ENCODE measurements at regions not wholly inside any gene's neighbourhood (a gene's known extent, or its start where the extent isn't known, plus 50 kb on each side); places are given as distances from the start of the nearest gene placed in this dataset.

- no peak for DNase-seq
These were observed 58.6 kb downstream of the TMEM17 start for GRCh38 chr2:62447411-62447810.

GRCh38 chr2:62446491-62446890 is 59.5 kb downstream of the TMEM17 start:
- DNase-seq, result no peak

- no peak for DNase-seq
These were observed 62.1 kb downstream of the TMEM17 start for GRCh38 chr2:62443886-62444285.

GRCh38 chr2:62443471-62443870 is 62.5 kb downstream of the TMEM17 start:
- no peak for DNase-seq

GRCh38 chr2:62441824-62442223 is 64.2 kb downstream of the TMEM17 start:
- DNase-seq, result no peak

- DNase-seq, result no peak
These were observed 64.6 kb downstream of the TMEM17 start for GRCh38 chr2:62441421-62441820.

GRCh38 chr2:62440281-62440946 is 65.6 kb downstream of the TMEM17 start:
- DNase-seq, result no peak

- no peak for DNase-seq
These were observed 66.6 kb downstream of the TMEM17 start for GRCh38 chr2:62439425-62439824.

GRCh38 chr2:62437785-62438184 is 68.2 kb downstream of the TMEM17 start:
- no peak for DNase-seq

- DNase-seq, result no peak
These were observed 70.3 kb downstream of the TMEM17 start for GRCh38 chr2:62435720-62436119.

GRCh38 chr2:62432407-62432806 is 73.6 kb downstream of the TMEM17 start:
- no peak for DNase-seq

- DNase-seq, result no peak
These were observed 74.5 kb downstream of the TMEM17 start for GRCh38 chr2:62431512-62431911.

GRCh38 chr2:62430146-62430545 is 75.8 kb downstream of the TMEM17 start:
- DNase-seq, result no peak

- no peak for DNase-seq
These were observed 78.8 kb downstream of the TMEM17 start for GRCh38 chr2:62427146-62427545.

- no peak for DNase-seq
These were observed 79.7 kb downstream of the TMEM17 start for GRCh38 chr2:62426154-62426912.

- no peak for DNase-seq
These were observed 80.3 kb downstream of the TMEM17 start for GRCh38 chr2:62425684-62426083.

GRCh38 chr2:62424899-62425298 is 81.1 kb downstream of the TMEM17 start:
- no peak for DNase-seq

- no peak for DNase-seq
These were observed 82.0 kb downstream of the TMEM17 start for GRCh38 chr2:62423883-62424458.

GRCh38 chr2:62423235-62423634 is 82.8 kb downstream of the TMEM17 start:
- DNase-seq, result no peak

GRCh38 chr2:62415518-62415917 is 90.5 kb downstream of the TMEM17 start:
- no peak for DNase-seq

GRCh38 chr2:62415019-62415431 is 91.0 kb downstream of the TMEM17 start:
- no peak for DNase-seq

GRCh38 chr2:62413116-62413663 is 92.8 kb downstream of the TMEM17 start:
- no peak for DNase-seq

GRCh38 chr2:62412347-62412742 is 93.7 kb downstream of the TMEM17 start:
- DNase-seq, result no peak

GRCh38 chr2:62410926-62411456 is 95.0 kb downstream of the TMEM17 start:
- no peak for DNase-seq
